ENCODE measurements at regions not wholly inside any gene's neighbourhood (a gene's known extent, or its start where the extent isn't known, plus 50 kb on each side); places are given as distances from the start of the nearest gene placed in this dataset.

GRCh38 chr7:125663961-125664360, 734.3 kb upstream of the POT1 start:
- DNase-seq (ENCODE audit: low spot score), result no peak

- no peak for DNase-seq (ENCODE audit: low spot score)
These were observed 732.1 kb upstream of the POT1 start for GRCh38 chr7:125661677-125662076.

- no peak for DNase-seq (ENCODE audit: low spot score)
These were observed 731.4 kb upstream of the POT1 start for GRCh38 chr7:125661006-125661405.

DNA sequence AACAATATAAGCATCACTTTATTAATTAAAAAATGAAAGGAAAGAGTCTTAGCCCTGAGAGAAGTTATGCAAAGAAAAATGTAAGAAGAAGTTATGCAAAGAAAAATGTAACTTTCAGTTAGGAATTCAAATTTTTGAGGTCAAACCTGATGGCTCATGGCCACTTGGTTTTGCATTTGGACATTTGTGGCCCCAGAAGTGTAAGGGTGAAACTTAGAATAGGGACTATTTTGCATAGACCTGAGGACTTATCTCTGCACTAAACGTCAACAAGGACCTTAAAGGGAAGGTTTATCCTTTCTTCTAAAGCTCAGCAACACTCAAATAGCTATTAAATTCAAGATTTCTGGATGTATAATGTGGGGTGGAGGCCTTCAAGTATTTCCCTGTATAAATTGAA, 724.5 kb upstream of the POT1 start:
- DNase-seq (ENCODE audit: low spot score), result no peak

GRCh38 chr7:125651823-125652528, 722.4 kb upstream of the POT1 start:
- no peak for DNase-seq (ENCODE audit: low spot score)

DNA sequence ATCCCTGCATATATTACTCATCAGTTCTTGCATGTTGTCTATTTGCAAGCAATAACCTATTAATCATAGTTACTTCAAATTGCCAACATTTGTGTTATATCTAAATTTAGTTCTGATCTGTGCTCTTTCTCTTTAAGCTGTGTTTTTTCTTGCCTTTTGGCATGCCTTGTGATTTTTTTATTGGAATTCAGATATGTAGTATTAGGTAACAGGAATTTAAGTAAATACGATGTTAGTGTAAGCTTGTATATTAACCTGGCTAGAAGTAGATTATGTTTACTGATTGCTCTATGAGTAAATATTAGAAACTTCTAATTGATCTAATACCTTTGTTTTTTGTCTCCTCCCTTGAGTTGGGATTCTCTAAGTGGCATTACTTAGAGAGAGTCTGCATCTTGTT, 718.9 kb upstream of the POT1 start:
- DNase-seq (ENCODE audit: low spot score), result no peak

DNA sequence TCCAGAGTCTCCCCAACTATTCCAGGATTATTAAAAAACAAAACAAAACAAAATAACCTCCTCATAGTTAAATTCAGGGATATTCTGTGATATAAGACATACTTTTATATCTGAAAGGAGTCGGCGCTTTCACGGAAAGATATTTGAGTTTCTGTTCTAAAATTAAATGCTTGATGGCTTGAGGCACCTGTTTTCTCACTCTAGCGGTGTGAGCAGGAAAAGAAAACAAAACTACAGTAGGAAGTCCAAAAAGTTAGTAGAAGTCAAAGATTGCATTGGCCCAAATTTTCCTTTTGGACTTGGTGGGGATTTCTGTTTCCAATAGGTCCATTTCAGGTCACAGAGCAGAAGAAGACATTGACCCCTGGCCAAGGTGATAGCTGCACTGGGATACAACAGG, 716.1 kb upstream of the POT1 start:
- DNase-seq (ENCODE audit: low spot score), result no peak

DNA sequence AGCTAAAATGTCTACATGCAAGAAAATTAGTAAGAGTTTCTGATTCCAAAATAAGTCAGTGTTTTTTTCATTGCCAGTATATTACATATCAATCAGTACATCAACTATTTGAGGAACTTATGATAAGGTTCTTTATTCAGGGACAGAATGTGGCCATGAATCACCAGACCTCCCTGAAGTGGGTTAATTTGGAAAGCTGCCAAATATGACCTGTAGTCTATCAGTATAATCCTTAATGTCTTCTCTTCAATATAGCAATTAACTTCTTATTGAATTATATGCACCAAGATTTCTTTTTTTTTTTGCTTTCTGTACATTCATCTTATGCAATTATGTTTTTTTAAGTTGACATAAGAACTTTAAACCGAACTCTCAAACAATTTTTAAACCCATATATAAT, 714.5 kb upstream of the POT1 start:
- DNase-seq (ENCODE audit: low spot score), result no peak

DNA sequence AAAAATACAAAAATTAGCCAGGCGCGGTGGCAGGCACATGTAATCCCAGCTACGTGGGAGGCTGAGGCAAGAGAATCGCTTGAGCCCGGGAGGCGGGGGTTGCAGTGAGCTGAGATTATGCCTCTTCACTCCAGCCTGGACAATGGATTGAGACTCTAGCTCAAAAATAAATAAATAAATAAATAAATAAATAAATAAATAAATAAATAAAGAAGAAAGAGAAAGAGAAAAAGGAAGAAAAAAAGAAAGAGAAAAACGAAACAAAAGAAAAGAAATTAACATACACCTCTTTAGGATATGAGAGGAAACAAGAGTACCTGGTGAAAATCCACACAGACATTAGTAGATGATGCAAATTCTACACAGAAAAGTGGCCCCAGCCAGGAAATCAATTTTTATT, 713.7 kb upstream of the POT1 start:
- no peak for DNase-seq (ENCODE audit: low spot score)

DNA sequence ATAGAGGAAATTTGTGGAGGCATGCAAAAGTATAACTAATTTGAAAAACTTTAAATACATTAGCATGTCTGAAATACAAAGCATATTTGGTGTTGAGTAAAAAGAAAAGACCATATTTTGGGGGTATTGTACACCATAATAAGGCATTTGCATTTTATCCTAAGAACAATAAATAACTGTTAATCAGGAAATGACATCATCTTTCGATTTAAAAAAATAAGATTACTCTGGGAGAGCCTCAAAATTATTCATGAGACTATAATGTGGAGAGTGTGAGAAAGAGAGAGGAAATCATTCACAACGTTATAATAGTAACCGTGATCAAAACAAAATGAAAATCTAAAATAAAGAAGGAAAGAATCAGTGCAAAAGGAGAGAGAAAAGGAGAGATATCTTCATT, 712.3 kb upstream of the POT1 start:
- DNase-seq (ENCODE audit: low spot score), result no peak

DNA sequence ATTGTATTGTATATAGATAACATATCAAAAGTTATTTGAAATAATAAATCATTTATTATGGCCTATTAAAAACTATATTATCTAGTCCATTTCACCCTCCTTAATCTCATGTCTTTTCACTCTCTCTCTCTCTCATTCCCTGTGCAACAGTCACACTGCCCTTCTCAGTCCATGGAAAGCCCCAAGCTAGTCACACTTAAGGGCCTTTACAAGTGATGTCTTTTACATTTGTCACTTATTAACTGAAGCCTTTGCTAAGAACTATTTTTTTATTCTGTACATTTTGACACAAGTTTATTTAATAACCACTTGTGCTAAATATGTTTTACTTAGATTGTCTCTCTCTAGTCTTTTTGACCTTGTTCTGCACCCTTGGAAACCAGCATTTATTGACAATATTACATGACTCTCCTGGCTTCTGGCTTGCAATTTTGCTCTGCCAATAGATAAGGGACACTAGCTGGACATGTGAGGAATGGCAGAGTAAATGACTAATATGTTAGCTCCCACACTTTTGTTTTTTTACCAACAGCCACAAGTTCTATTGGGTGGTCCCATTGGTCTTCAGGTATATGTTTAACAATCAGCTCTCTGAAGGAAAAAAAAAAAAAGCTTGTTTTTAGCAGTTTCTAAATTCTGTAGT, 706.8 kb upstream of the POT1 start:
- DNase-seq (ENCODE audit: low spot score), result no peak

- DNase-seq (ENCODE audit: low spot score), result no peak
These were observed 688.9 kb upstream of the POT1 start for GRCh38 chr7:125618516-125618915.

- DNase-seq (ENCODE audit: low spot score), result no peak
These were observed 682.0 kb upstream of the POT1 start for GRCh38 chr7:125611582-125611981.

DNA sequence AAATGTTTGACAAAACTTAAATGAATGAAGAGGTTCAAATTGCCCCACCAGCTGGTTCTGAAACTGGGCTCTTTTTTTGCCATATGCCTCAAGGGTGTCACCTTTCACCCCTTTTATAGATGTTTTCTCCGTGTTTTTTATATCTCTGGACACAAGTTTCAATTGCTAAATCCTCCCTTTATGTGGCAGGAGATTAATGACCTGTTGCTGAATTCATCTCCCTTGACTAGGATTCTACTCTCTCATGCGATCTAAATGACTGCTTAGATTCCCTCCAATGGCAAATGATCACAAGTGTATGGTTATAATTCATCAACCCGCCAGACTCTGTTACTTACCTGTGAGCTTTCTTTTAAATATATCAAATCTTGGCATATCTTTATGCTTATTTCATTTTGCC, 677.0 kb upstream of the POT1 start:
- no peak for DNase-seq (ENCODE audit: low spot score)

DNA sequence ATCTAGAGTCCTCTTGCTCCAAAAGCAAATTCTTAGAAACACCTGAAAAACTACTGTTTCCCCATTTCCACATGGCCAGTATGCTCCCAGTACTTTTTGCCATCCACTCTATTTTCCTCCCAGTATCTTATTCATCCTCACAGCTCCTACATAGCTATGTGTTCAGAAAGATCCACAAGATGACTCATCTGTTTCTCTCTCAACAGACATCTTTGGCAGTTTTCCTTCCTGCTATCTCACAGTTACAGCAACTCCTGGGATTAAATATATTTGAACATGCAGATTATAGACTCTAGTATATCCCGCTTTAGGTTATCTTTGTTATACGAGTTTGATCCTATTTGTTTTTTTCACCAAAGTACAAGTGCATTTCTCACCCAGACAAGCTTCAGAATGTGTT, 675.6 kb upstream of the POT1 start:
- no peak for DNase-seq (ENCODE audit: low spot score)

- DNase-seq (ENCODE audit: low spot score), result no peak
These were observed 672.8 kb upstream of the POT1 start for GRCh38 chr7:125602441-125602840.

- no peak for DNase-seq (ENCODE audit: low spot score)
These were observed 669.8 kb upstream of the POT1 start for GRCh38 chr7:125599387-125599786.

DNA sequence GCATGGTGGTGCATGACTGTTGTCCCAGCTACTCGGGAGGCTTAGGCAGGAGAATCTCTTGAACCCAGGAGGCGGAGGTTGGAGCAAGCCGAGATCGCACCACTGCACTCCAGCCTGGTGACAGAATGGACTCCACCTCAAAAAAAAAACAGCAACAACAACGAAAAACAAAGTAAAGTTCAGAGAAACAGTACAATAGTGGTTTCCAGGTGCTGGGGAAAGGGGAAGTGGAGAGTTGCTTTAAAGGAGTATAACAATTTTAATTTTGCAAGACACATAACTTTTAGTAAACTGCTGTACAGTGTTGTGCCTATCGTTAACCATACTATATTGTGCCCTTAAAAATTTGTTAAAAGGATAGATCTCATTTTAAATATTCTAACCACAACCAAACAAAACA, 662.7 kb upstream of the POT1 start:
- DNase-seq (ENCODE audit: low spot score), result no peak

- DNase-seq (ENCODE audit: low spot score), result no peak
These were observed 643.5 kb upstream of the POT1 start for GRCh38 chr7:125573126-125573525.

DNA sequence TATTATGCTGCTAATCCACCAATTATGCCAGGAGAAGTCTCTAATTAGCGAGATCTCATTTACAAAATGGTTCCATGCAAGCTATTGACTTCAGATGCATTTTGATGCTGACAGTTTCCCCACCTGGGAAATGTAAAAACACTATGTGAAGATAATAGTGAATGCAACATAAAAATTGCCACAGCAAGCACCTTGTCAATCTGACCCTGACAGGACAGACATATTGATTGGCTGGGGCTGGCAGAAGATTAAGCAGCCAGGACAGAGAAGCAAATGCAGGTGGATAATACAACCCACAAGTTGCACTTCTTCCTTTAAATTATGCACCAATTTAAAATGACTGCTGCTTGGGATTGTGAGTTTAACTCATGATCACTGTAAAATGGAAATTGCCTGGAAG, 642.8 kb upstream of the POT1 start:
- DNase-seq (ENCODE audit: low spot score), result no peak

DNA sequence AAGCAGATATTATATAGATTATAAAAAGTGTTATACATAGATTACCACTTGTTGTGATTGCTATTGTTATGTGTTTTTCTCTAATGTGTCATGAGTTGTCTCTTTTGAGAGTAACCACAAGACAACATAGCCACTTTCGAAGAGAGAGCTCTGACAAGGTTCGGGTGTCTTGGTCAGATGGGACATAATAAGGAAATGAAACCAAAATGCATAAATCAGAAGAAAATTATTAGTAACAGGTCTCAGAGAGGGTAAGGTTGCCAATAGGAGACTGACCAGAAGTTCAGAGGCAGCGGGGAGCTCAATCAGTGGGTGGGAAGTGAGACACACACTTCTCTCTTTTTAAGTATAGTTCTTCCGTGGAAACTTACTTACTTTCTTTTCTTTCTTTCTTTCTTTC, 639.2 kb upstream of the POT1 start:
- no peak for DNase-seq (ENCODE audit: low spot score)

DNA sequence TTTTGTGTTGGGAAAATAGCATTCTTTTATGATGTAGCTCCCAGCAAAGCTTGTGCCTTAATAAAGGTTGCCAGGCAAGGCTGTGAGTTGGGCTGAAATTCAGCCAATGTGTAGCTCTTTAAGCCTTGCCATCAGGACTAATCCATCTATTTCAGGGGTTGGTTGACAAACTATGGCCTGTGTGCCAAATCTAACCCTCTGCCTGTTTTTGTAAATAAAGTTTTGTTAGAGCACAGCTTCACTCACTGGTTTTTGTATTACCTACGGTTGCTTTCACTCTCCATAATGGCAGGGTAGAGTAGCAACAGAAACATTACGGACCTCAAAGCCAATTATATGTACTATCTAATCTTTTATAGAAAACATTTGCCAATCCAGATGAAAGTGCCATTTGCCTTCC, 638.1 kb upstream of the POT1 start:
- DNase-seq (ENCODE audit: low spot score), result no peak

DNA sequence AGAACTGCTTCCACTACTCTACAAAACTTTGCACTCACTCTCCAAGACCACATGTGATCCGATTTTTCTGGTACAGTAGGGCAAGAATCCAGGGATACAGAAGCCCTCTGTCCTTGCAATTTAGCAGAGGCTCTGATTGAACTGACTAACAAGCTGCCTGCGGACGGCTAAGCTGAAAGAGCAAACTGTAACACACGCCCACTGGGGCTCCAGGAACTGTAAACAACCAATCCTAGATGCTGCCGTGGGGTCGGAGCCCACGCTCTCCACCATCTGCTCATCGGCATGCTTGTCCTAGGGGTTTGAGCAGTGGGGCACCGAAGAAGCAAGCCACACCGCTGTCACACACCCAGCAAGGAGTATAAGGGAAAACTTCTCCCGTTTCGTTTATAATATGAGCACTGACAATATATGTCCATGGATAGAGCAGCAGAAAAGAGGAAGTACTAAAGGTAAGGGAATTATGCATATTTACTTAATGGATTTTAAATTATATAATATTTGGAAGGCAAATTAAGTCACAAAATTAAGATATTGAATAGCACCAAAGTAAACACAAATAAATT, 634.4 kb upstream of the POT1 start:
- no peak for DNase-seq (ENCODE audit: low spot score)

DNA sequence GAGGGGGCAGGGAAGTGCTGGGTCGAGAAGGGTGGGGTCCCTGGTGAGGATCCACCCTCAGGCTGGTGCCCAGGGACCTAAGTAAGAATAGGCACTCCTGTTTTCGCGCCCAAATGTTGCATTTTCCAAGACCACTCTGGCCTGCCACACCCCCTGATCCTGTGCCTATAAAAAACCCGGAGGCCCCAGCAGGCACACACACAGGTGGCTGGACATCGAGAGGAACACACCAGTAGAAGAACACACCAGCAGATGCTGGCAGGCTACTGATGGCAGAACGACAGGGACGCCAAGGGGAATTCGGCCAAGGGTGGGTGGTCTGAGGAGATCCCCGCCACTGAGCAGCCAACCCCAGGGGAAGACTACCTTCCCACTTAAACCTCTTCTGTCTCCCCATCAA, 633.9 kb upstream of the POT1 start:
- DNase-seq (ENCODE audit: low spot score), result no peak

Data from ecto neural progenitor cell (in vitro differentiated cells).